GM18873 (cell line): ENCODE measurements at regions not wholly inside any gene's neighbourhood (a gene's known extent, or its start where the extent isn't known, plus 50 kb on each side); places are given as distances from the start of the nearest gene placed in this dataset.
A peak's percentile ranks its signal among the peaks of the same experiment; 100 is the strongest.

ENCODE experiments used
- ATAC-seq: cut with Tn5 transposase; IDR thresholded peaks from one replicate; pipeline ENCODE4 v1.9.1; 2021; ENCODE audit warnings: mild to moderate bottlenecking, moderate library complexity, moderate number of reproducible peaks; ENCODE audit not compliant: unreplicated experiment, low FRiP score

DNA sequence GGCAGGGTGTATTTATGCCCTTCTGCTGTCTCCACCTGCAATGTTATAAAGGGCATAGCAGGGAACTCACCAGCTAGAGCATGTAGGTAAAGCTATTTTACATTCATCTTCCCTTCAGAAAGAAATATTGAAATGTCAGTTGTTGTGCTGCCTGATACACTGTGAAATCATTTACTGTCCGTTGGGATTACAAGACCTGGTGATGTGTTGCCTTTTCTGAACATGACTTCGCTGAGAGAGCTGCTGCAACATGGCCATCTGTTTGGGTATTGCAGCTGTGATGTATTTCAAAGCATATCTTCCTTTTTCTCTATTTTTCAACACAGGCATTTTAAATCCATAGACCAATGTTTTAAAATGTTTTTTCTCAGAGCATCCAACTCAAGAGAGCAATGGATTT, 644.1 kb upstream of the GNPDA2 start:
- ATAC-seq = no peak

DNA sequence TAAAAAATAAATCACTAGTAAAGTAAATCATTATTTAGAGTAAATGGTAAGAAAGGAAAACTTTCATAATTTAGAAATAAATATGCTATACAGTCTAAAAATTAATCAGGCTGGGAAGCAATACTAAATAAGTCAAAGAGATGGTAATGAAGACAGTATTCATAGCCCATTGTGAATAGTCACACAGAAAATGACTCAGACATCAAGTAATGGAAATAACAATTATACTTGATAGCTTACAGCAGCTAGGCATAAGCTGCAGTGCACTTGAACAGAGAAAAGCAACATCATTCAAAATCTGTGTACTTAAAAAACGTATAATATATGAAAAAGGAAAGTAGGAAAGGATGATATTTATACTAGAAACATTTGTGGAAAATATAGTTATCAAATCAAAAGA, 642.5 kb upstream of the GNPDA2 start:
- no peak for ATAC-seq

DNA sequence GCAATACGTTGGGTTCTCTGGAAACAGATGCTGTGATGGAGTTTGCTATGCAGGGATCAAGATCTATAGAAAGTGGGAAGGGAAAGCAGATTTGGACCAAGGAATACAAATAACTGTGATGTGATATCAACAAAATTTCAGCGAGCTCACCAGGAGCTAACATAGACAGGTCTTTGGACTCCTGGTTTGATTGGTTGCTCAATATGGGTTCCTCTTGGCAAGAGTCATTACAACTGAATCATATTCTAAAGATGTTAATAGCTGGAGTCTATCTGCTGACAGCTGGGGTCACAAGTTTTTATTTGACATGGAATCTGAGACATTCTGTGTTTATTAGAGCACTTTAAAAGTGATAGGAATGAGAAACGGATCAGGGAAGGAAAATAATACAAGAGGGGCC, 637.6 kb upstream of the GNPDA2 start:
- ATAC-seq = no peak

DNA sequence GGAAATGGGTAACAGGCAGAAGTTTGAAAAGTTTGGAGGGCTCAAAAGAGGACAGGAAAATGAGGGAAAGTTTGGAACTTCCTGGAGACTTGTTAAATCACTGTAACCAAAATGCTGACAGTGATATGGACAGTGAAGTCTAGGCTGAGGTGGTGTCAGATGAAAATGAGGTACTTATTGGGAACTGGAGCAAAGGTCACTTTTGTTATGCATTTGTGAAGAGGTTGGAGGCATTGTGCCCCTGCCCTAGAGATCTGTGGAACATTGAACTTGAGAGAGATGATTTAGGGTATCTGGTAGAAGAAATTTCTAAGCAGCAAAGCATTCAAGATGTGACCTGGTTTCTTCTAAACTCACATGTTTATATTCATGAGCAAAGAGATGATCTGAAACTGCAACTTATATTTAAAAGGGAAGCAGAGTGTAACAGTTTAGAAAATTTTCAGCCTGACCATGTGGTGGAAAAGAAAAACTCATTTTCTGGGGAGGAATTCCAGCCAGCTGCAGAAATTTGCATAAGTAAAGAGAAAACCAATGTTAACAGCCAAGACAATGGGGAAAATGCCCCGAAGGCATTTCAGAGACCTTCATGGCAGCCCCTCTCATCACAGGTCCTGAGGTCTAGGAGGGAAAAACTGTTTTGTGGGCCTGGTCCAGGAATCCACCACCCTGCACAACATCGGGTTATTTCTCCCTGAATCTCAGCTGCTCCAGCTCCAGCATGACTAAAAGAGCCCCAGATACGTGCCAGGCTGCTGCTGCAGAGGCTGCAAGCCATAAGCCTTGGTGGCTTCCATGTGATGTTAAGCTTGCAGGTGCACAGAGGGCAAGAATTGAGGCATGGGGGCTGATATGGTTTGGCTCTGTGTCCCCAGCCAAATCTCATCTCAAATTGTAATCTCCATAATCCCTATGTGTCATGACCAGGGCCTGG, 632.5 kb upstream of the GNPDA2 start:
- ATAC-seq = no peak

DNA sequence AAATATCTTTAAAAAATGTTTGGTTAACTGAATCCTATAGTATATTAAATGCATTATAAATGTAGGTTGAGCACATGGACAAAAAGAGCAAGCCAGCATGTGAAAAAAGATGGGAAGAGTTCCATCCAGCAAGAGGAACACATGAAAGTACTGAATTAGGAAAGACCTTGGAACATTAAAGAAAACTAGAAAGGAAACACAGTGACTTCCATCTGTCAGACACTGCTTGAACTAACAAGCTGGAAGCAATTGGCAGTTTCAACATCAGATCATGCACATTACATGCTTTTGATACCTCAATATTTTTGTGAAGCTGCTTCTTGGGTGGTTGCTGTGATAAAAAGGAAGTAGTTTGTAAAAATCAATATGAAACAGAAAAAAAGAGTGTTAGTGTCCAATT, 626.8 kb upstream of the GNPDA2 start:
- no peak for ATAC-seq

DNA sequence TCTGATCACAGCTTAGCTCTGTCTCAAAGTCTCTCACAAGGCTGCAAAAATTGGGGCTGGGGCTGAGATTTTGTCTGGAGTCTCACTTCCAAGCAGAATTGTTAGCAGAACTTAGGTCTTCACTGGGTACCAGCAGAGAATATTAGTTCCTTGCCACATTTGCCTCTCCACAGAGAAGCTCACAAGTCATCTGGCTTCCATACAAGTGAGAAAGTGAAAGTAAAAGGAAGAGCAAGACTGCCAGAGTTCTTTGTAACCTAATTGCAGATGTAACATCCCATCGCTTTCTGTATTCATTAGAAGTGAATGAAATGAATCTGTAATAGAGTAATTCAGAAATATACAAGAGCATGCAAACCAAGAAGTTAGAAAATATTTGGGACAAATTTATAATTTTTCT, 624.1 kb upstream of the GNPDA2 start:
- ATAC-seq = peak; percentile 55

DNA sequence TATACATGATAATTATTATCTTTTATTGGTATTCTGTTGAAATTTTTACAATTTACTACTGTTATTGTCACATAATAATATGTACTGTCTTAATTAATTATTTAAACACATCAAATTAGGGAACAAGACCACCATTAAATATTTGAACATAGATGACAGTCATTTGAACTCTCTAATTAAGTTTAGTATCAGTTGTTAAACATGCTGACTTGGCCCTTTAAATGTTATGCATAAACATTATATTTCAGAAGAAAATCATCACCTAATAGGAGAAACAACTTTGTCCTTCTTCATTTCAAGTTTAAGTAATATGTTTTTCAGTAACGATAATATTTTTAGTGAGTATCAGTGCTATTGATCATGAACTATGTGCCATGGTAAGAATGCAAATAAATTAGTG, 623.5 kb upstream of the GNPDA2 start:
- peak; percentile 20 for ATAC-seq

DNA sequence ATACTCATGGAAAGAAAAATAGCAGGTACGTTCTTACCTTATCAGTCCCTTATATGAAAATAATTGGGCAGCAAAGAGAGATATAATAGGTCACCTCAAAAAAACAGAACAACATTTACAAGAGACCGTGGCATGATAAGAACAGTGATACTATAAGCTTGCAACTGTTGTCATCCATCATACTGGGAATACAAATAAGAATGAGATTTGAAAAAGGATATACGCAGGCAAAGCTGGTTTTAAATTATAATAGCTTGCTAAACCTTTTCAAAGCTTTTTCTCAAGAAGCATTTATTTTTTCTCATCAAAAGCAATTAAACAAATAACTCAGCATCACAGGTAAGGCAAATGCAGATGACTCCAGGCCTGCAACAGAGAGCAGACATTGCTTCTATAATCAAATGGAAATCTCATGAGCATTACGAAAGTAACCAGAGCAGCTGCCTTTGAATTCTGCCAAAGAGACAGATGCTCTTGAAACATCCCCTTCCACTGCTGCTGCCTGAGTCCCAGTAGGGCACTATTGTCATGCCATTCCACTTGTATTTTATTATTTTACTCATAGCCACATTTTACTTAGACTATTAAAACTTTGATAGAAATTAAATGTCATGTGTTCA, 620.6 kb upstream of the GNPDA2 start:
- ATAC-seq = no peak

DNA sequence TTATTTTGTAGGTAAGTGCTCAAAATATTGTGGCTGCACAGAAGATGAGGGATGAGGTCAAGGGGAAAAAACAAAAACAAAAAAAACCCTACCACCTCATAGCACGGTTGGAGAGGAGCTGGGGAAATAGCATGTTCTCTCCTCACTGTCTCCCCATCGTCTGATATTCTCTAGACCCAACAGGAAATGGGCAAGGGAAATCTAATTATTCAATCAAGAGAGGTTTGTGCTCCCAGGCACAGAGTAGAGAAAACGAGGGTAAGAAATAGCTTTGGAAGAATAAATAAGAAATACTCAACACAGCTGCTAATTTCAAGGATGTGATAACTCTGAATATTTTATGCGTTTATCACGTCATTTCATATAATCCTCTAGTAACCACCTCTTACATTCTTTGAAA, 619.2 kb upstream of the GNPDA2 start:
- ATAC-seq = no peak

DNA sequence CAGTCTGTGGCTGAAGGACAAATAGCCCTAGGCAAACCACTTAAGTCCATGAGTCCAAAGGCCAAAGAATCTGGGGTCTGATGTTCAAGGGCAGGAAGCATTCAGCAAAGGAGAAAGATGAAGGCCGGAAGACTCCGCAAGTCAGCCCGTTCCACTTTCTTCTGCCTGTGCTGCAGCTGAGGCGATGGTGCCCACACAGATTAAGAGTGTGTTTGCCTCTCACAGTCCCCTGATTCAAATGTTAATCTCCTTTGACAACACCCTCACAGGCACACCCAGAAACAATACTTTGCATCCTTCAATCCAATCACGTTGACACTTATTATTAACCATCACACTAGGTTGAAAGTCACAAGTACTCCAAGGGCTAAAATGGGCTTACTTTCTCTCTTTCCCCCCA, 605.4 kb upstream of the GNPDA2 start:
- ATAC-seq = no peak

DNA sequence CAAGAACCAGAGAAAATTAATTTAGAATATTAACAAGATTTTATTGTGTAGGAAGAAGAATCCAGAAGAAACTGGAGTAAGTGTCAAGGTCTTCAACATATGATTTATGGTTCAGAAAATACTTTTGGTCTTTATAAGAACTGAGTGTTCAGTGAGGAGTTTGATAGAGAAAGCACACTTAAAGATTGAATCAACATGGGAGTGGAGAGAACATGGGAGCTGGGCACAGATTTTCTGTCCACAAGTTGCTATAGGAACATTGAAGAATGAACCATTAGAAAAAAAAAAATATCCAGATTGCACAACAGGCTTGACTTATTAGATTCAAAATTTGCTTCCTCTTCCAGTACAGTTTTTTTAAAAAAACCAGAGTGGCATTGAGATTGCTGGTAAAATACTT, 601.2 kb upstream of the GNPDA2 start:
- no peak for ATAC-seq

DNA sequence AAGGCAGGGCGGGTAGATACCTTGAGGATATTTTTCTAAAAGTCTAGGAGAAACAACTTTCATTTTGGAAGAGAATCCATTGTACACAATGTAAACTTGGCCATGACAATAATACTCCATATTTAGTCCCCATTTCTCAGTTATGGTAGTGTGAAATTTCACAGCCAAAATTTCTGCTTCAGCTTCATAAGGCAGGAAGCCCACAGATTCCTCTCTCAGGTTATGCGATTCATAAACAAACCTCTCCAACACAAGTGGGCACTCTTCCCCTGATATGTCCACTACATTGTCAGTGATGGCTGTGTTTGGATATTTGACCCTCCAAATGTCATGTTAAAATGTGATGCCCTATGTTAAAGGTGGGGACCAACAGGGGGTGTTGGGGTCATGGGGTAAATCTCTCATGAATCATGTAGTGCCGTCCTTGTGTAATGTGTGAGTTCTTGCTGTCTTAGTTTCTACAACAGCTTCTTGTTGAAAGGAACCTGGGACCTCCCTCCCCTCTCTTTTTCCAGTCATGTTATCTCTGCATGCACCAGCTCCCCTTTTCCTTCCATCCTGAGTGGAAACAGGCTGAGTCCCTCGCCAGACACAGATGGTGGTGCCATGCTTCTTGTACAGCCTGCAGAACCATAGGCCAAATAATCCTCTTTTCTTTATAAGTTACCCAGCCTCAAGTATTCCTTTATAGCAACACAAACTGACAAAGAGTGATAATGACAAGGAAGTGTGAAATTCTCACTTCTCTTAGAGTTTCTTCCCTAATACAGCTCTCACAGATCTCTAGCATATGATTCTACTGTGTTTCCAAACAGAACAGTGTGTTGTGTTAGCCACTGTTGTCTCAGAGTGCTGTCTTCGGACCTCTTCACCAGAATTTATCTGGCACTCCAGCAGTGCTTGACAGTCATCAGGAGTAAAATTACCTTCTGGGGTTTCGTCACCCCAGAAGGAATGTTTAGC, 598.4 kb upstream of the GNPDA2 start:
- ATAC-seq = no peak

DNA sequence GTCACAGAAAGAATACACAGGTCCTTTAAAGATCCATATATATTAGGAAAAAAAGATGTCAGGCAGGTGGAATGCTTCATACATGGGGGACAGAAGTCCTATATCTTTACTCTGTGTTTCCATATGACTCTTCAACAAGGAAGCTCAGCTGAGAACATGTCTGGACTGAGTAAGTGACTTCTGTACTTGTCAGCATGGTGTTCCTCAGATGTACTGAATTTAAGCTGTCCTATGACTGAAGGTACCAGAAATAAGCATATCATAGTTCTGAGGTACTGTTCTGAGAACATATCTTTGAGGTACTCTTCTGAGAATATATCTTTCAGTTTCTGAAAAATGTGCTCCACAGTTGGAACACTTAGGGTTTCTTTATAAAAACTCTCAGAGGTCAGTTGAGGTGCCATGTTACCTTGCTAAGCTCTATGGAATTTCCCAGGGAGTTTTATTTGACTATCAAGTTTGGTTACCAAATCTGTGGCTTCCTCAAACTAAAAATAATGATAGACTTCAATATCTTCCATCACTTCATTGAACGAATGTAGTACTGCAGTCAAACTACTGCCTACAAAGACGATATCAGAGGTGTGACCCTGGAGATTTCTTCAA, 597.2 kb upstream of the GNPDA2 start:
- ATAC-seq = no peak

DNA sequence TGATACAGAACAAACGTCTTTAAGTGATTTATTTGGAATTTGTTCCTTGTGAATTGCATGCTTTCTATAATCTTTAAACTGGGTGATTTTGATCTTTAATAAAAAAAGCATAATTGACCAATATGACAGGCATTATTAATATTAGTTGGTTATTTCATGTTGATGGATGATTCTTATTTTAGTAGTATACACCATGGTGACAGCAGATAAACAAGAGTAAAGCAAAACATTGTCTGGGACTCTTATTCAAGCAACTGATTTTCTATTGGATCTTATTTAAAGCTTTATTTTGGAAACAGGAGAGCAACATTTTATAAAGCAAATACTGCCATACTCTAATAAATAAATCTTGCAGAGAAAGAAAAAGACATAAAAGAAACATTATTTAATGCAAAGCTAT, 591.4 kb upstream of the GNPDA2 start:
- ATAC-seq = no peak

DNA sequence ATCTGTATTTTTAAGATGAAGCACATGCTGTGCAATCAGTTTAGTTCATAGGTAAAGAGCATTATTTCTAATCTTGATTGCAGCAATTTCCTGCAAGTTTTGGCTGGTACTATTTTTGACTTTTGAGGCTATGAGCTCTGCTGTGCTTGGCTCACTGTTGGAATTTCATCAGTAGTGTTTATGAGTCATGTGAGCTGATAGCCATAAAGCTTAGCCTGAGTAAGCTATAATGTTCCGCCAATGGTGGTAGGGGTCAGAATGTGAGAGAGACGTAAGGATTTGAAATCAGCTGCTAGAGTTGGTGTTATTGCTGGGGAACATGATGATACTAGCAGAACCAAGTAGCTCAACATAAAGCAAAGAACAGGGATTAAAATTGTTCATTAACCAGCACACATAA, 590.9 kb upstream of the GNPDA2 start:
- ATAC-seq = no peak

DNA sequence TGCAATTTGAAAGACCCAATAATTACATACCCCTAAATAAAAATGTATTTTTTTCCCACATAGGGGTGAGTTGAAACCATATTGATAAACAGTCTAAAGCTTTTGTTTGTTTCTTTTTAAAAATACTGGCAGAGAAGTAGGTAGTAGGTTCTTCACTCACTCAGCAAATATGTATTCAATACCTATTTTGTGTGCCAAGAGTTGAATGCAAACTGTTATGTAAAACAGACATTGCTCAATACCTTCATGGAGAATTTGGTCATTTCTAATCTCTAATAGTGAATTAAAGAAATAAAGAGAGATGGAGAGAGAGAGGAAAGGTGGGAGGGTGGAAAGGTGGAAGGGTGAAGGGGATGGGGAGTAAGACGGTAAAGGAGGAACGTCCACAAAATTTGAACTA, 589.9 kb upstream of the GNPDA2 start:
- ATAC-seq = no peak

DNA sequence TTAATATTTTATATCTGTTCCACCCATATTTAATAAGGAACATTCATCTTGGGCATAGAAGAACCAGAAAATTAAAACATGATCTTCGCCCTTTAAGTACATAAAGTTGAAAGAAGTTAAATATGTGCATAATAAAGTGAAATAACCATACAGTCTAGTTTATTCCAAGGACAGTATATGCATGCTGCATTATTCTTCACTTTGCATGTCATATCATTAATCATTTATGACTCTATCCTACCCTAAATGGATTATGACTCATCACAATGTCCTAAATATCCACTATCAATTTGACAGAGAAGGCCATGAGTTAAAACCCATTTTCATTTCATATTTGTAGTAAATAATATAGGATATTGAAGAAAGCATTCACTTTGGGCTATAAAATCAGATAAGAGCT, 576.5 kb upstream of the GNPDA2 start:
- ATAC-seq = no peak

DNA sequence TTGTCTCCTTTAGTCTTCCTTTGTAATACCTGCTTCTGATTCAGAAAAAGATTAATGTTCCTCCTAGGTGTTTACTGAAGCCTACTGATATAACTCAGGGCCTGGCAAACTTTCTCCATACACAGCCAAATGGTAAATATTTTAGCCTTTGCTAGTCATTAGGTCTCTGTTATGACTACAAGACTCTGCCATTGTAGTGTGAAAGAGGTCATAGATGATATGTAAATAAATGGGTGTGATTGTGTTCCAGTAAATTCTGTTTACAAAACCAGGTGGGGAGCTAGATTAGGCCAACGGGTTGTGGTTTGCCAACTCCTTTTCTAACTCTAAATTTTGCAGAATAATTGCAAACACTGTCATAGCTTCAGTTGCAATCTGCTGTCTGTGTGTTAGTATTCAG, 568.1 kb upstream of the GNPDA2 start:
- no peak for ATAC-seq

DNA sequence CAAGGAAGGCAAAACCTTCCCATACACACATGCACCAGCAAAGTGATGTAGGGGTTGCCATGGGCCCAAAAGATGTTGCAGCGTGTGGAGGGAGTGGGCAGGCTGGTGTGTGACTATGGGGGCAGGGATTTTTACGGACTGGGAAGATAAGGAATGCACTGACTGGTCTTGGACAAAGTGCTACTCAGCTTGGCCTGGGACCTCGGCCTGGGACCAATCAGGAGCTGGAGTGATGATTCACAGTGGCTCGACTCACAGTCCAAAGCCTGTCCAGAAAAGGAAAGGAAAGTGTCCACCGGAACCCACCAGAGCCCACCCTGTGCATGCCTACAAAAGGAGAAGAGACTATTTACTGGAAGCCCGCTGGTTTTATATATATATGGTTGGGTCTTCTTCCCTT, 567.0 kb upstream of the GNPDA2 start:
- ATAC-seq = no peak

DNA sequence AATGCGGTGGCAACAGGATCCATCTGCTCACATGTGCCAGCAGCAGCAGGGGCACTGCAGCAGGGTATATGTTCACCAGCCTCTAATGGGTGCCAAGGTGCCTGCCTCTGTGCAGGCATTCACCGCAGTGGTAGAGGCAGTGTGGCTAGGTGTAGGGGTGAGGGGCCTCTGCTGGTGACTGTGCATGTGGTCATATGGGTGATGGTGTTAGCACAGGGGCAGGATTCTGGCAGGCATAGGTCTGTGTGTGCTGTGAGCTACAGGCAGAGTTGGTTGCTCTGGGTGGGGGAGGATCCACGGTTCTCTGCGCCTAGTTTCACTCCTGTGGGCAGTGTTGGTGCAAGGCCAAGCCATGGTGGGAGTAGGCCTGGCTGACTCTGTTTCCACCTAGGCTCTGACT, 566.5 kb upstream of the GNPDA2 start:
- no peak for ATAC-seq
